HG03442 (cell line): ENCODE measurements at regions not wholly inside any gene's neighbourhood (a gene's known extent, or its start where the extent isn't known, plus 50 kb on each side); places are given as distances from the start of the nearest gene placed in this dataset.

Experiments
- ATAC-seq: cut with Tn5 transposase; IDR thresholded peaks from one replicate; pipeline ENCODE4 v1.9.1; 2021; ENCODE audit warnings: mild to moderate bottlenecking, moderate library complexity; ENCODE audit not compliant: unreplicated experiment

DNA sequence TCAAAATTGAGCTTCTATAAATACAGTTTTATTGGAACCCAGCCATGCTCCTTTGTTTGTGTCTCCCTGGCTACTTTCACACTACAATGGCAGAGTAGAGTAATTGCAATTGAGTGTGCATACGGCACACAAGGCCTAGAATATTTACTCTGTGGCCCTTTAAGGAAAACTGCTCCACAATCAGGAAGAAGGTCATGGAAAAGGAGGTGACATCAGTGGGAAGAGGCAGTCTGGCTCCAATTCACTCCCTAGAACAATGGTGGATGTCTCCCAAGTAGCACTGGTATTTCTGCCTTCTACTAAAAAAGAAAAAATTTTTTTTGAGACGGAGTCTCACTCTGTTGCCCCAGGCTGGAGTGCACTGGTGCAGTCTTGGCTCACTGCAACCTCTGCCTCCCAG lies 51.3 kb downstream of the KRTAP19-8 start:
- no peak for ATAC-seq

DNA sequence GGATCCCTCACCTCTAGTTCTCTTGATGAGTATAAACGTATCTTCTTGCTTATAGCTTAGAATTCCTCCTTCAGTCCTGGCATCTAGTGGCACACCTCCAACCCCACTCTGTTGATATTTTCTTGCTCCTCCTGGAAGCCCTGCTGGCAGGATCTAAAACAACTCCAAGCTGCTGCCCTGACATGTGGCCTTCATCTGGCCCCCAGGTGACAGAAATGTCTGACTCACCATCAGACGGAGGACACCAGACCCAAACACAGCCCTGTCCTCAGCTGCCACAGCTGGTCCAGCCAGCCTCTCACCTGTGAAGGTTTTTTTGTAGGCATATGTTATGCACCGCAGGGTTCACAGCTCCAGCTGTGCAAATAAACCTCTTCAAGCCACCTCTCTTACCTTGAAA lies 53.4 kb downstream of the KRTAP19-8 start:
- no peak for ATAC-seq

DNA sequence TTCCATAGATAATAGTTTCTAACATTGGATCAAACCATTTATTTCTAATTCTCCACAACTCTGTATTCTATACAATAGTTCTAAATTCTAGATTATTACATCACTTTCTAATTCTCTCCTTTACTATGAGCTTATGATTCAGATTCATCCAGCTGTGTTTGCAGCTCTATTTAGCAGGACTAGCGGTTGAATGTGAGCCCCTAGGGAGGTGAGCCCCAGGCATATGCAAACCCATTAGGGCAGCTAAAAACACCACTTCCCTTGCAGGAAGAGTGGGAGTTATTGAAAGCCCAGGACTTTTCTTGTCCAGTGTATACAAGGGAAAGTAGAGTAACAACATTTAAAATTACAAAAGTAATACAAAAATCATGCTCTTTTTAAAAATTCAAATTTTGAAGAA lies 56.9 kb downstream of the KRTAP19-8 start:
- ATAC-seq, result peak; percentile 73

DNA sequence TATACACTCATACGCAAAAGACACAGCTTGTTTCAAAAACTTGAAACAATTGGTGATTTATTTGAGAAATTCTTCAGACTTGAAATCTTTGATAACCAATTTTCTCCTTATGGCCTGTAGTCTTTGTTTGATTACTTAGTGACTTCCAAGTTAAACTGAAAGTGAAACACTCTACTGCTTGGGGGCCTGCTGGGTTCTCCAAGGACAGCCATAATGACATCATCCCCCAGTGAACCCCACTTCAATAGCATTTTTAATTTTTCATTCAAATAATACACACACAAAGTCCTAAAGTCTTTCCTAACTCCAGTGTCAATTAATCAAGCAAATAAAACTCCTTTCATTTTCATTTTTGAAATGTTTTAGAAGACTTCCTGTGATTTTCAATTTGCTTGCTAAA lies 59.2 kb downstream of the KRTAP19-8 start:
- ATAC-seq, result no peak

DNA sequence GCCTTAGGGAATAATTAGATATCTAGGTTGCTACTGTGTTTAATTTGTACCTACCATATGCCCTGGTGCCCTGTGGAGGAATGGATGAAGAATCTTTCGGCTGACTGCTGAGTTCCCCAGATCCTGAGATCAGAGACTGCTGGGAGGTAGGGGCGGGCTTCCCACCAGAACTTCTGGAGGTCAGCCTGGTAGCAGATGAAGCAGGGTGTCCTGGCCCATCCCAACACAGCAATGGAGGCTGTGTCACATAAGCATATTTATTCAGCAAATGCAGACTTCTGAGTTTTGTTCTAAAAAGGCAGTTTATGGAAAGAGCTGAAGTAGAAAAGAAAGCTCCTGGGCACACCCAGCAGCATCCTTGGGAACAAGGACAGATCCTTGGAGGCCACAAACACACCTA lies 74.0 kb downstream of the KRTAP19-8 start:
- no peak for ATAC-seq

DNA sequence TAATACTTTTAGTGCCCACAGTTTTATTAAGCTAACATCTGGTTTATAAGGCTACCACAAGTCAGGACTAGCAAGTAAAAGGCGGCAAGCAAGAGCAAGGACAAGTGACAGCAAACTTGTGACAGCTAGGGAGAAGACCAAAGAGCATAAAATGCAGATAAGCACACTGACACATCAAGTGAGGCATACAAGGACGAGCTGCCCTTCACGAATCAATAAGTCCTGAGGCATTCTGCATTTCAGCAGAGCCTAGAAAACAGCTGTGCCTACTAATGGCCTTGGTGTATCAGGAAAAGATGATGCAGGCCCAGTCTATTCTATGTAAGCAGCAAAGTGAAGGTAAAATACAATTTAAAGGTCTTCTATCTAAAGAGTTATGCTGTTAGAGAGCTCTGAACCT lies 74.8 kb downstream of the KRTAP19-8 start:
- no peak for ATAC-seq

DNA sequence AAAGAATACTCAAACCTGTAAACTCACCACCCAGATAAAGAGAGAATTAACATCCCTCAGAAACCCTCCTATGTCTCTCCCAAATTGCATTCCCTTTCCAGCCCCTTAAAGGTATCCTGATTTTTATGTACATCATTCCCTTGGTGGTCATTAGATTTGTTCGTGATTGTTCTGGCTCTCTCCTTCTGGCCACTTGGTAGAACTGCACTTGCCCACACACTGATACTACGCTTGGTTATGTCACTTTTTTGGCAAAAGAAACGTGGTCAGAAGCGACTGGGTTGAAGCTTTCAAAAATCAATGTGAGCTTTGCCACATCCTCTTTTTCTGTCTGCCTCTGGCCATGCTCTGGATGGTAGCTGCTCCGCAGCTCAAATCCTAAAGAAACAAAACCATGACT lies 76.3 kb downstream of the KRTAP19-8 start:
- ATAC-seq, result no peak

DNA sequence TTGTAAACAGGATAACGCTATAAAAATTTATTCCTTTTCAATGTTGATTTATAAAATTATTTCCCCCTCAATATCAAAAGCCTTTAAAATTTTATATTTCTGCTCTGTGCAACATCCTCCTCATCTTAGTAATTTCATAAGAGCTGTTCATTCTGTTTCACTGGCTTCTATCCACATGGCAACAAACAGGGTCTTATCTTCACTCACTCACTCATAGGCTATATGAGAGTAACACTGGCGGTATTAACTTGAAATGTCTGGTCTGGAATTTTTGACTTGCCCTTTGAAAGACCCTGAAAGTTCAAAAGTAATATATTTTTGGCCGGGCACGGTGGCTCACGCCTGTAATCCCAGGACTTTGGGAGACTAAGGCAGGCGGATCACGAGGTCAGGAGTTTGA lies 77.4 kb upstream of the KRTAP11-1 start:
- ATAC-seq, result no peak

DNA sequence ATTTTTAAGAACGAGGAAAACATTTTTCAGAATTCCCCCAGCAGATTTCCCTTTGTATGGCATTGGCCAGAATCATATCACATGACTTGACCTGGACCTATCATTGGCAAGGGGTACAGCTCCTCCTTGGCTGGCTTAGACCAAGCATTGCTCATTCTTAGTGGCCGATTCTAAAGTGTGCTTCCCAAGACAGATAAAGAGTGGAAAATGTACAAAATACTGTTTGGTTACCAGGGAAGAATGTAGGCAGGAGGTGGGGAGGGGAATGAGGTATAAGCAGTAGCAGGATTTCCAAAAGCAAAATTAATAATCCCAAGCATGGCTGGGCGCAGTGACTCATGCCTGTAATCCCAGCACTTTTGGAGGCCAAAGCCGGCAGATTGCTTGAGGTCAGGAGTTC lies 75.6 kb upstream of the KRTAP11-1 start:
- ATAC-seq, result no peak

DNA sequence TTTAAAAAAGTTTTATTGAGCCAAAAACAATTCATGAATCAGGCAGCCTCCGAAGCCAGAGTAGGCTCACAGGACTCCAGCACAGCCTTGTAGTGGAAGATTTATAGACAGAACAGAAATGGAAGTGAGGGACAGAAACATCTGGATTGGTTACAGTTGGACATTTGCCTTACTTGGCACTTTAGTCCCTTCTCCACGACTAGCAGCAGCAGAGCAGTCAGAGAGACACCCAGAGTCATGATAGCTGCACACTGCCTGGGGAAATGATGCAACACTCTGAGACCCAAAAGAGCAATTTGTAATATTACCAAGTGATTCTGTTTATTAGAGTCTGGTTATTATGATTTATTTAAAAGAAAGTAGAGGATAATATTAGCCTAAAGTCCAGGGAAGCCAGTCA lies 72.2 kb upstream of the KRTAP11-1 start:
- ATAC-seq, result no peak

DNA sequence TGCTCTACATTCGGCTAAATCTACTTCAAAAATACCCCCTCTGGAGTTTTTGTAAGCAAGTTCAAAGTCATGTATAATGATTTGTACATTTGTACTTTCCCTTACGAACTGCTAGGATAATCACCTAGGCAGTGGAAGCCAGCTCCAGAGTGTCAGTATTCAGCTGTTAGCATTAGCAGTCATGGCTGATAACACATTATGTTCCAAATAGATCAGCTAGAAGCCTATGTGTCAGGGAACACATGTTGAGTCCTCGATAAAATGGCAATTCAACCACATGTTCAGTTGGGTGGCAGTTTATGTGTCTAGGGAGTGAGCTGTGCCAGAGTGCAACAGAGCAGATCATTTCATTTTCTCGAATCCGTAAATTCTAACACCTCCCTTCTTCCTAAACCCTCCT lies 65.8 kb upstream of the KRTAP11-1 start:
- no peak for ATAC-seq

DNA sequence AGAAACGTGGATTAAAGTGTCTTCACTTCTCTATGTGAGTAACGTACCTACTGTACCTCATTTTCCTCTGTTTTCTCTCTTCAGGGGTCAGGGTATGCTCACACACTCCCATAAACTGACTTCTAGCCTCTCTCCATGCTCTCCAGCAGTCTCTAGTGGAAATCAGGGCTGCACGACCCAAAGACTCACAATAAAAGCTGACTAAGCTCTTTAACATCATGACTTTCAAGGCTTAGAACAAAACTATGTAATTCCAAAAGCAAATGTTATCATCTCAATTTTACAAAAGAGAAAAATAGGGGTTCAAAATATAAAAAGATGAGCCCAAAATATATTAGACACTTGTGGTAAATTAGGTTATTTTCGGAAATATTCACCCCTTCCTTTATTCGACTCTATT lies 62.5 kb upstream of the KRTAP11-1 start:
- no peak for ATAC-seq

DNA sequence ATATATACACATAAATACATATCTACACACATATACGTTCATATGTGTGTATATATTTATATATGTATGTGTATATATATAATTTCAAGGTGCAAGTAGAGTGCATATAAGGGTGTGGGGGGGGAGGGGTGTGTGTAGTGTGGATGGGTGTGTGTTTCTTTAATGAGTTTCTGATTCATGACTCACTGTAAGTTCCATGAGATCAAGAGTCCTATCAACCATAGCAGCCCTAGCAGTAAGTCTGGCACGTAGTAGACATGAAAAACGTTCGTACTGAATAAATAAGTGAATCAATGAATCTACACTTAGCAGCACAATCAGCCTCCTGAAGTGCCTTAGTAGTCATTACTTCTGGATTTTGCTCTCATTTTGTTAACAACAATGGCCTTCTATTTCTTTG lies 61.9 kb upstream of the KRTAP11-1 start:
- no peak for ATAC-seq

DNA sequence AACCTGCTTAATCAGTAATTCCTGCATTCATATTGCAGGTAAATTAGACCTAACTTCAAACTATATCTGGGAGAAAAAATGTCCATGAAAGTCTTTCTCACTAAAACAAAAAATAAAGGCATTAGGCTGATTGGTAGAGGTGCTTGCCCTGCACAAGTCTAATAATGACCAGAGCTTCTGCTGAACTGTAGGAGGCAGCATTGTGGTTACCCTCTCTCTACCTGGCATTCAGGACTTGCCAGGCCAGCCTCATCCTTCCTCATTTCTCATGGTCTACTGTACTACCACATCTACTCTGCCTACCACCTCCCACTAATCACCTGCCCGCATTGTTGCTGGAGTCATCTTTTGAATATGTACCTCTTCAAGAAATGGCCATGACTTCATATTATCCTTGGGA lies 60.8 kb upstream of the KRTAP11-1 start:
- no peak for ATAC-seq

DNA sequence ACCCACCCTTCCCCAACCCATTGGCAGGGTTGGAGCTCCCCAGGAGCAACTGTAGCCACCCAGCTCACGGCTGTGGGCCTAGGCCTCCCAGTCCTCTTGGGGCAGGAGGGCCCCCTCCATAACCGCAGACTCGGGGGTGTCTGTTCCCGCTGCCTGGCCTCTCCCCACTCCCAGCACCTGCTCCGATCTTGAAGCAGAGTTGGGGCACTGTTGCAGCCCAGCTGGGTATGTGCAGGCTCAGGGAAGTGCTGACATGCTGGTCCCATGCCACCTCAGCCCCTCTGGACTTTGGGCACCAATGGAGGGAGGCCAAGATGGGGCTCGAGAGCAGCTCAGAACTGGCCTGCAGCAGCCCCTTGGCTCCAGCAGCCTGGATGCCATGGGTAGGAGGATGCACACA lies 54.8 kb upstream of the KRTAP11-1 start:
- no peak for ATAC-seq

DNA sequence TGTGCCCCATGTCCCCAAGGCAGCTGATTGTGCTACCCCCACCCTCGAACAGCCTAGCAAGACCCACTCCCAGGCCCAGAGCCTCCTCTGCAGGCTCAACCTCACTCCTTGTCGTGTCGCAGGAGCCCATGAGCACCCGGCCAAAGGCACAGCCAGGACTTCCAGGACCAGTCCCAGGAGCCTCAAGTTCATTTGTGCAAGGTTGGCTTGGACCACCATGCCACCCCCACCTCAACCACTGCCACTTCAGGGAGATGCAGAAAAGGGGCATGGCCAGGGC lies 54.4 kb upstream of the KRTAP11-1 start:
- no peak for ATAC-seq

DNA sequence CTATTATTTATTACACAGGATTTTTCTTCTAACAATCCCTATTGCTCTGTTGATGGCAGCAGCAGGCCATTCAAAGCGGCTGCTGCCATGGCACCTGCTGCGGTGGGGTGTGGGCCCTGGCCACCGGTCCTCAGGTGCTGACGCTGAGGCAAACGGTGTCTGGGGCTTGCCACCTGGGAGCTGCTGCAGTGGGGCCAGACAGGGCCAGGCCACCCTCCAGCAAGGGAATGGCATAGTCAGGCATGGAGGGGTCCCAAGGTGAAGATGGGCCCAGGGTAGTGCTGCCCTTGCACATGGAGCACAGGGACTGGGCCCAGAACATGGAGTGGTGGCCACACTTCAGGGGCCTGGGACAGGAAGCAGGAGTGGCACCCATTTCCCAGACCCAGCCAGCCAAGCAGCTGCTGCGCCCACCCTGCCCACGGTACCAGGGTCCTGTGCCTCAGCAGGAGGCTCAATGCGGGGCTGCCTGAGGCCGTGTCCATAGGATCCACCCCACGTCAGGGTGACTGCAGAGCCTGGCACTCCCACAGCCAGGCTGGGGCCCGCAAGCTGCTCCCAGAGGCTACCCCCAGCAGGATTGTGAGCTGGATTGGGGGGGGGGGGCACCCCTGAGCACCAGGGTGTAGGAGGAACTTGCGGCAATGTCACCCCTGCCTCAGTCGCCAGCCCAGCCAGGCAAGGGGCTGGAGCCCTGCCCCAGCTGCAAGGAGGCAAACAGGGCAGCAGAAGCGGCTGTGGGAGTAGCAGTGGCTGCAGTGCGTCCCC lies 53.9 kb upstream of the KRTAP11-1 start:
- ATAC-seq, result no peak

DNA sequence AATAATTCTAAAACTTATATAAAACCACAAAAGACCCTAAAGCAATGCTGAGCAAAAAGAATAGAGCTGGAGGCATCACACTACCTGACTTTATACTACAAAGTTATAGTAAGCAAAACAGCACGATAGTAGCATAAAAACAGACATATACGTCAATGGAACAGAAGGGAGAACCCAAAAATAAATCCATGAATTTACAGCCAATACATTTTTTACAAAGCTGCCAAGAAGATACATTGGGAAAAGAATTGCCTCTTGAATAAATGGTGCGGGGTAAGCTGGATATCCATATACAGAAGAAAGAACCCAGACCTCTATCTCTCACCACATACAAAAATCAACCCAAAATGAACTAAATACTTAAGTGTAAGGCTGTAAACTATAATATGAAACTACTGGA lies 51.3 kb upstream of the KRTAP11-1 start:
- no peak for ATAC-seq
